ENCODE measurements at regions not wholly inside any gene's neighbourhood (a gene's known extent, or its start where the extent isn't known, plus 50 kb on each side); places are given as distances from the start of the nearest gene placed in this dataset.

GRCh38 chrX:80173261-80173660 is 158.7 kb downstream of the TBX22 start:
- intact Hi-C loops (cut with DNase I), result no loop called here

GRCh38 chrX:80174925-80175574 is 160.5 kb downstream of the TBX22 start:
- DNase-seq, result peak; percentile 30 to 54
- no peak overlapping the region for H3K27ac ChIP-seq
- 40% methylated on average over 3 of the region's 3 CpGs for WGBS, 2 donors

More at GRCh38 chrX:80173261-80173660, 158.7 kb downstream of the TBX22 start:
- no peak for TF ChIP-seq CTCF (IDR thresholded peaks at IDR 0.05)
- Histone ChIP-seq H3K27ac (no peak overlapping the region), H3K4me1 (no peaks in the 10 kb centered on the region), H3K36me3 (no peaks in the 10 kb centered on the region), H3K27me3 (no peaks in the 10 kb centered on the region), H3K4me3 (no peak overlapping the region), H3K9me3 (no peaks in the 10 kb centered on the region)
- DNase-seq (no peak), ATAC-seq (no peak)
- WGBS, 2 donors, result 46 to 52% methylated on average over 9 of the region's 9 CpGs

GRCh38 chrX:80181079-80181478 is 166.5 kb downstream of the TBX22 start:
- 10 to 25% methylated on average over 1 of the region's 1 CpG for WGBS, 2 donors
- no peaks in the 10 kb centered on the region for H3K9me3 ChIP-seq
- H3K27me3 ChIP-seq, result peaks cover 0 to 8% (median 0%) of the 10 kb centered on the region in 7 donors
- ATAC-seq (no peak), DNase-seq (no peak)
- TF ChIP-seq CTCF (IDR thresholded peaks at IDR 0.05), result peak in 2 of 9 donors; percentile 32 to 33
- H3K27ac ChIP-seq, result no peak overlapping the region
- H3K36me3 ChIP-seq, result no peaks in the 10 kb centered on the region
- intact Hi-C loops (cut with DNase I), result no loop called here
- H3K4me3 ChIP-seq, result no peak overlapping the region
- no peaks in the 10 kb centered on the region for H3K4me1 ChIP-seq

More at GRCh38 chrX:80174925-80175574, 160.5 kb downstream of the TBX22 start:
- no peak overlapping the region for H3K4me3 ChIP-seq
- no peak for TF ChIP-seq CTCF (IDR thresholded peaks at IDR 0.05)
- no peaks in the 10 kb centered on the region for H3K9me3 ChIP-seq
- no peaks in the 10 kb centered on the region for H3K4me1 ChIP-seq
- intact Hi-C loops (cut with DNase I), result no loop called here
- H3K27me3 ChIP-seq, result no peaks in the 10 kb centered on the region
- ATAC-seq, result peak; percentile 53 to 90 (median 76)
- H3K36me3 ChIP-seq, result no peaks in the 10 kb centered on the region

- intact Hi-C loops (cut with DNase I), result no loop called here
- DNase-seq, result no peak
- 63 to 68% methylated on average over 2 of the region's 2 CpGs for WGBS, 2 donors
These were observed 170.3 kb downstream of the TBX22 start for GRCh38 chrX:80184854-80185253.

More at GRCh38 chrX:80184854-80185253, 170.3 kb downstream of the TBX22 start:
- H3K27me3 ChIP-seq, result peaks cover 0 to 8% (median 0%) of the 10 kb centered on the region in 7 donors
- no peak overlapping the region for H3K27ac ChIP-seq
- no peaks in the 10 kb centered on the region for H3K36me3 ChIP-seq
- no peak for ATAC-seq
- H3K4me1 ChIP-seq, result no peaks in the 10 kb centered on the region
- peak in 1 of 9 donors; percentile 7 for TF ChIP-seq CTCF (IDR thresholded peaks at IDR 0.05)
- peaks cover 0 to 6% (median 0%) of the 10 kb centered on the region in 11 donors for H3K9me3 ChIP-seq
- H3K4me3 ChIP-seq, result no peak overlapping the region

Data from heart right ventricle (tissue), 16 donors.